Colonic mucosa (tissue), 4 donors: ENCODE measurements at regions not wholly inside any gene's neighbourhood (a gene's known extent, or its start where the extent isn't known, plus 50 kb on each side); places are given as distances from the start of the nearest gene placed in this dataset.

Experiments
- DNase-seq: peaks from one replicate; pipeline ENCODE4 v3.0.0-alpha.2; 2020
- H3K27ac ChIP-seq: fragments of 200-600 bp; one replicate; pipeline ENCODE4 v1.8.0; 2021
- H3K27me3 ChIP-seq: fragments of 200-600 bp; one replicate; pipeline ENCODE4 v1.8.0; 2021
- H3K36me3 ChIP-seq: fragments of 200-600 bp; one replicate; pipeline ENCODE4 v1.8.0; 2021
- H3K4me1 ChIP-seq: fragments of 200-600 bp; one replicate; pipeline ENCODE4 v1.8.0; 2021; ENCODE audit warnings: mild to moderate bottlenecking
- H3K4me3 ChIP-seq: fragments of 200-600 bp; one replicate; pipeline ENCODE4 v1.8.0; 2021
- H3K9ac ChIP-seq, 2 donors: one replicate each; pipeline ENCODE4 v1.7.0; 2013; ENCODE audit warnings: control low read depth in 2 of 2, low read depth in 2 of 2, low read length in 2 of 2
- H3K9me3 ChIP-seq: fragments of 200-600 bp; one replicate; pipeline ENCODE4 v1.8.0; 2021
- CTCF ChIP-seq: fragments of 200-600 bp; IDR thresholded peaks from one replicate; pipeline ENCODE4 v1.8.0; 2022; ENCODE audit warnings: antibody characterized with exemption, mild to moderate bottlenecking
- intact Hi-C: fragments of 100-400 bp; cut with DNase I; formaldehyde crosslinking; loops from one replicate; pipeline ENCODE4 v1.14.1; 2022
- donor health status: healthy.
- donor health status: DM: no; HTN: no; CAD: no.
- donor health status: DM: no; HTN: no; CAD: no.

GRCh38 chr9:102841376-102841775 lies 153.8 kb upstream of the CYLC2 start:
- no peak overlapping the region for H3K27ac ChIP-seq
- no peak for TF ChIP-seq CTCF
- H3K36me3 ChIP-seq, result no peaks in the 10 kb centered on the region
- DNase-seq, result peak; percentile 40
- no peaks in the 10 kb centered on the region for H3K9me3 ChIP-seq
- no peaks in the 10 kb centered on the region for H3K27me3 ChIP-seq
- intact Hi-C loops, result no loop called here
- no peak overlapping the region for H3K4me3 ChIP-seq
- H3K9ac ChIP-seq, result no peak overlapping the region
- H3K4me1 ChIP-seq, result peaks cover 13% of the 10 kb centered on the region

- peaks cover 11% of the 10 kb centered on the region for H3K4me1 ChIP-seq
- intact Hi-C loops, result no loop called here
- no peak overlapping the region for H3K27ac ChIP-seq
- no peak overlapping the region for H3K9ac ChIP-seq
- no peak for DNase-seq
- H3K9me3 ChIP-seq, result no peaks in the 10 kb centered on the region
- H3K27me3 ChIP-seq, result no peaks in the 10 kb centered on the region
- TF ChIP-seq CTCF, result no peak
- H3K4me3 ChIP-seq, result no peak overlapping the region
- no peaks in the 10 kb centered on the region for H3K36me3 ChIP-seq
These were observed 154.8 kb upstream of the CYLC2 start for GRCh38 chr9:102840335-102840734.

GRCh38 chr9:102832814-102833213 lies 162.3 kb upstream of the CYLC2 start:
- no peaks in the 10 kb centered on the region for H3K9me3 ChIP-seq
- no peak overlapping the region for H3K9ac ChIP-seq
- no peaks in the 10 kb centered on the region for H3K4me1 ChIP-seq
- H3K27ac ChIP-seq, result no peak overlapping the region
- no peaks in the 10 kb centered on the region for H3K27me3 ChIP-seq
- DNase-seq, result no peak
- no peak overlapping the region for H3K4me3 ChIP-seq
- no peak for TF ChIP-seq CTCF
- intact Hi-C loops, result no loop called here
- no peaks in the 10 kb centered on the region for H3K36me3 ChIP-seq

- no peak overlapping the region for H3K9ac ChIP-seq
- no peaks in the 10 kb centered on the region for H3K4me1 ChIP-seq
- no peak overlapping the region for H3K4me3 ChIP-seq
- no peaks in the 10 kb centered on the region for H3K27me3 ChIP-seq
- intact Hi-C loops, result no loop called here
- H3K27ac ChIP-seq, result no peak overlapping the region
- DNase-seq, result no peak
- H3K36me3 ChIP-seq, result no peaks in the 10 kb centered on the region
- no peak for TF ChIP-seq CTCF
- H3K9me3 ChIP-seq, result no peaks in the 10 kb centered on the region
These were observed 198.9 kb upstream of the CYLC2 start for GRCh38 chr9:102796244-102796643.

- Histone ChIP-seq H3K36me3 (no peaks in the 10 kb centered on the region), H3K4me1 (no peaks in the 10 kb centered on the region), H3K27ac (no peak overlapping the region), H3K9me3 (no peaks in the 10 kb centered on the region), H3K4me3 (no peak overlapping the region), H3K27me3 (no peaks in the 10 kb centered on the region), H3K9ac (no peak overlapping the region)
- intact Hi-C loops, result no loop called here
- no peak for DNase-seq
- TF ChIP-seq CTCF, result no peak
These were observed 199.6 kb upstream of the CYLC2 start for GRCh38 chr9:102795532-102795931.

- Histone ChIP-seq H3K27me3 (no peaks in the 10 kb centered on the region), H3K9ac (no peak overlapping the region), H3K9me3 (no peaks in the 10 kb centered on the region), H3K4me1 (no peaks in the 10 kb centered on the region), H3K36me3 (no peaks in the 10 kb centered on the region), H3K4me3 (no peak overlapping the region), H3K27ac (no peak overlapping the region)
- intact Hi-C loops, result no loop called here
- no peak for TF ChIP-seq CTCF
- DNase-seq, result no peak
These were observed 215.8 kb upstream of the CYLC2 start for GRCh38 chr9:102779356-102779755.
